MCF 10A (cell line): ENCODE measurements at regions not wholly inside any gene's neighbourhood (a gene's known extent, or its start where the extent isn't known, plus 50 kb on each side); places are given as distances from the start of the nearest gene placed in this dataset.

Source experiments
- BruUV-seq: library from RNA; stranded (reverse); fragments of 400-500 nt; replicated peaks from 2 replicates; lab custom pipeline; 2021; lab: Mats Ljungman, UMichigan
- CTCF ChIA-PET: fragments of 300-600 bp; sonication (Branson Sonifier 250); formaldehyde crosslinking; extraction: SDS; loops from one replicate; lab custom pipeline; 2021; ENCODE audit warnings: antibody characterized with exemption, inconsistent platforms; lab: Yijun Ruan, JAX
- POLR2A ChIA-PET: fragments of 300-600, 350-650 bp; sonication (Branson Sonifier 250); formaldehyde crosslinking; extraction: SDS; loops from one replicate; lab custom pipeline; 2020; ENCODE audit warnings: antibody characterized with exemption, inconsistent platforms; lab: Yijun Ruan, JAX
- DNase-seq: peaks from one replicate; pipeline ENCODE4 v3.0.0-alpha.2; 2018; ENCODE audit not compliant: unreplicated experiment
- H3K27ac Mint-ChIP-seq: one replicate; pipeline ENCODE4 v1.8.0; 2022; ENCODE audit warnings: mild to moderate bottlenecking, low read depth, mixed read lengths; ENCODE audit not compliant: unreplicated experiment
- H3K27me3 Mint-ChIP-seq: one replicate; pipeline ENCODE4 v1.8.0; 2022; ENCODE audit warnings: mixed read lengths; ENCODE audit not compliant: insufficient read depth, unreplicated experiment
- H3K36me3 Mint-ChIP-seq: one replicate; pipeline ENCODE4 v1.8.0; 2022; ENCODE audit warnings: mild to moderate bottlenecking, moderate library complexity, mixed read lengths; ENCODE audit not compliant: insufficient read depth, unreplicated experiment
- H3K4me1 Mint-ChIP-seq: one replicate; pipeline ENCODE4 v1.8.0; 2022; ENCODE audit warnings: mixed read lengths; ENCODE audit not compliant: insufficient read depth, unreplicated experiment
- H3K4me3 Mint-ChIP-seq: one replicate; pipeline ENCODE4 v1.8.0; 2022; ENCODE audit warnings: mild to moderate bottlenecking, moderate library complexity, mixed read lengths; ENCODE audit not compliant: unreplicated experiment
- H3K9me3 Mint-ChIP-seq: one replicate; pipeline ENCODE4 v1.8.0; 2022; ENCODE audit warnings: mixed read lengths; ENCODE audit not compliant: unreplicated experiment
- intact Hi-C: fragments of 100-400 bp; cut with micrococcal nuclease; formaldehyde crosslinking; loops from 2 replicates; pipeline ENCODE4 v1.14.1; 2022
- TF ChIP-seq, protein P1 (sequence below): fragments of 200-600 bp; IDR thresholded peaks from one replicate; pipeline ENCODE4 v1.8.0; 2022; ENCODE audit warnings: antibody characterized with exemption, mild to moderate bottlenecking; ENCODE audit not compliant: unreplicated experiment

GRCh38 chr3:67712259-67712658, 57.8 kb upstream of the SUCLG2 start:
- H3K27me3 Mint-ChIP-seq = peaks cover 15% of the 10 kb centered on the region
- TF ChIP-seq, protein P1, sequence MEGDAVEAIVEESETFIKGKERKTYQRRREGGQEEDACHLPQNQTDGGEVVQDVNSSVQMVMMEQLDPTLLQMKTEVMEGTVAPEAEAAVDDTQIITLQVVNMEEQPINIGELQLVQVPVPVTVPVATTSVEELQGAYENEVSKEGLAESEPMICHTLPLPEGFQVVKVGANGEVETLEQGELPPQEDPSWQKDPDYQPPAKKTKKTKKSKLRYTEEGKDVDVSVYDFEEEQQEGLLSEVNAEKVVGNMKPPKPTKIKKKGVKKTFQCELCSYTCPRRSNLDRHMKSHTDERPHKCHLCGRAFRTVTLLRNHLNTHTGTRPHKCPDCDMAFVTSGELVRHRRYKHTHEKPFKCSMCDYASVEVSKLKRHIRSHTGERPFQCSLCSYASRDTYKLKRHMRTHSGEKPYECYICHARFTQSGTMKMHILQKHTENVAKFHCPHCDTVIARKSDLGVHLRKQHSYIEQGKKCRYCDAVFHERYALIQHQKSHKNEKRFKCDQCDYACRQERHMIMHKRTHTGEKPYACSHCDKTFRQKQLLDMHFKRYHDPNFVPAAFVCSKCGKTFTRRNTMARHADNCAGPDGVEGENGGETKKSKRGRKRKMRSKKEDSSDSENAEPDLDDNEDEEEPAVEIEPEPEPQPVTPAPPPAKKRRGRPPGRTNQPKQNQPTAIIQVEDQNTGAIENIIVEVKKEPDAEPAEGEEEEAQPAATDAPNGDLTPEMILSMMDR = no peak
- no peak overlapping the region for H3K4me3 Mint-ChIP-seq
- no peak for DNase-seq
- no peaks in the 10 kb centered on the region for H3K9me3 Mint-ChIP-seq
- H3K27ac Mint-ChIP-seq = no peak overlapping the region
- no TSS peak for BruUV-seq
- ChIA-PET CTCF (no interaction called here), POLR2A (no interaction called here)
- no peaks in the 10 kb centered on the region for H3K36me3 Mint-ChIP-seq
- intact Hi-C loops = no loop called here
- H3K4me1 Mint-ChIP-seq = no peaks in the 10 kb centered on the region

- TF ChIP-seq, protein P1 = no peak
- Mint-ChIP-seq H3K27me3 (peaks cover 15% of the 10 kb centered on the region), H3K4me1 (no peaks in the 10 kb centered on the region), H3K9me3 (no peaks in the 10 kb centered on the region), H3K36me3 (no peaks in the 10 kb centered on the region), H3K27ac (no peak overlapping the region), H3K4me3 (no peak overlapping the region)
- ChIA-PET CTCF (interaction anchor here (0.6 kb wide), 1 partner anchor 64 kb away, joined by 3 read pairs; no protein-coding TSS in a partner anchor), POLR2A (interaction anchor here (0.9 kb wide), 1 partner anchor 10 kb away, joined by 3 read pairs; no protein-coding TSS in a partner anchor)
- no peak for DNase-seq
- no TSS peak for BruUV-seq
- intact Hi-C loops = no loop called here
Observed at GRCh38 chr3:67710396-67710795, 56.0 kb upstream of the SUCLG2 start.

GRCh38 chr3:67706934-67707333, 52.5 kb upstream of the SUCLG2 start:
- ChIA-PET POLR2A (no interaction called here), CTCF (interaction anchor here (1.0 kb wide), 2 partner anchors 11 to 1168 kb away, joined by 4 read pairs; no protein-coding TSS in a partner anchor)
- H3K36me3 Mint-ChIP-seq = no peaks in the 10 kb centered on the region
- TF ChIP-seq, protein P1 = no peak
- DNase-seq = no peak
- intact Hi-C loops = no loop called here
- no peak overlapping the region for H3K4me3 Mint-ChIP-seq
- no peak overlapping the region for H3K27ac Mint-ChIP-seq
- no peaks in the 10 kb centered on the region for H3K9me3 Mint-ChIP-seq
- no TSS peak for BruUV-seq
- no peaks in the 10 kb centered on the region for H3K27me3 Mint-ChIP-seq
- H3K4me1 Mint-ChIP-seq = no peaks in the 10 kb centered on the region

DNA sequence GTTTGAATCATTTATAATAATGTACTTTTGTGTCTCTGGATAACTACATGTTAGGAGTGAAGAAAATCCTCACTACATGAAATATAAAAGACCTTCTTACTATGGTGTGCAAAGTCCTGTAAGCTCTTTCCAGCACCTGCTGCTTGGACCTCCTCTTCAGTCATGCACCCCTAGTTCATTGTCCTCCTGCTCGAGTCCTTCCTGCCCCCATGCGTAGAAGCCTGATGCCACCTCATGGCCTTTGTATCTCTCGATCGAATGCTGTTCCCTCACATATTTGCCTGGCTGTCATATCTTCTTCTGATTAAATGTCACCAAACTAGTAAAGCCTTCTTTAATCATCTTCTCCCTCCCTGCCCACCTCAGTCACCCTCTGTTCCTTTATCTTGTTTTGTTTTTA, 49.9 kb upstream of the SUCLG2 start:
- intact Hi-C loops = no loop called here
- Mint-ChIP-seq H3K27ac (no peak overlapping the region), H3K36me3 (no peaks in the 10 kb centered on the region), H3K4me3 (no peak overlapping the region), H3K27me3 (no peaks in the 10 kb centered on the region), H3K9me3 (no peaks in the 10 kb centered on the region), H3K4me1 (no peaks in the 10 kb centered on the region)
- TF ChIP-seq, protein P1 = no peak
- POLR2A ChIA-PET = no interaction called here
- CTCF ChIA-PET = no interaction called here
- no TSS peak for BruUV-seq
- DNase-seq = no peak
